ENCODE measurements at regions not wholly inside any gene's neighbourhood (a gene's known extent, or its start where the extent isn't known, plus 50 kb on each side); places are given as distances from the start of the nearest gene placed in this dataset.
"Not testable (repeated sequence)": the region's sequence is repeated elsewhere in the genome, so short reads cannot be mapped to it uniquely, and the experiment has no call there.

DNA sequence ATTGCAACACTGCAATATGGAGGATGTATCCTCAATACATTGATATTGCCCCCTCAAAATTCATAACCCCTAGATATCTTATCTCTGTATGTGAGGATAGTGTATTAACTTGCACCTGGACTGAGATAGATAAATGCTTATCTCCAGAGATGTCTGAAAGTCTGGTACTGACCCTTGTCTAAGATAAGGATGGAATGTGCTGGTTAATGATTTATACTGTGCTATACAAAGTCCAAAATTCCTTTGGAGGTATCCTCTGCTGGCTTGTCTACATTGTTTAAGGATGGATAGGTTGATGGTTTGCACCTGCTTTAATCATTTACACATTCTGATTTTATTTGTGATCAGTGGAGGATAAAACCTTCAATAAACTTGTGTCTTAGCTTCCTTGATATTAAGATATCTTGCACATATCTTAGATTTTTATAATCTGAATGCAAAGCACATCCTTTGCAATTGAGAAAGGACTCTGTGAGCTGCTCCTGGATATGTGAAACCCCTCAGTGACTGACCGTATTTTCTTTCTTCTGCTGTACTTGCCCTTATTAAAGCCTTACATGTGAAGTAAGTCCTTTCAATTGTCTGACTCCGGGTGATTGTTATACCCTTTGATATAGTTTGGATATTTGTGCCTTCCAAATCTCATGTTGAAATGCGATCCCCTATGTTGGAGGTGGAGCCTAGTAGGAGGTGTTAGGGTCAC, 430.3 kb upstream of the MAOA start:
- no peak for DNase-seq (ENCODE audit: low spot score)

DNA sequence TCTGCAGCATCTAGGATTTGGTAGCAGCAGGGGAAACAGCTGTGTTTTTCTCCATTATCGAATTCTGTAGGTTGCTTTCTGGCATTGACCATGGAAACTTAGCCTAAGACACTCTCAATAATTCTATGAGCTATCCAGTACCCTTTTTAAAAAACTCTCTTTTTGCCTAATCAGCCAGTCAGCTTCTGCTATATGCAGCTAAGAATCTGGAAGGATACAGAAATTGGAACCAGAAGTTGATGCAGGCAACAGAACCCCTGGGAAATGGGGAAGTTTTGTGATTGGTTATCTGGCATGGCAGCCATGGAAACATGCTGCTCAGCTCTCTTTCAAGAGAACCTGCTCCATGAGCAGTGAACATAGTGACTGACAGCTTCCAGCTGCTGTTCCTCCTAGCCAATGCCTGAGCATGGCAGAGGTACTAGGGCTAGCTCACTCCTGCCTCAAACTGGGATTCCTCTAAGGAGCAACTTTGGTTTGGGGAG, 417.6 kb upstream of the MAOA start:
- DNase-seq (ENCODE audit: low spot score): no peak

DNA sequence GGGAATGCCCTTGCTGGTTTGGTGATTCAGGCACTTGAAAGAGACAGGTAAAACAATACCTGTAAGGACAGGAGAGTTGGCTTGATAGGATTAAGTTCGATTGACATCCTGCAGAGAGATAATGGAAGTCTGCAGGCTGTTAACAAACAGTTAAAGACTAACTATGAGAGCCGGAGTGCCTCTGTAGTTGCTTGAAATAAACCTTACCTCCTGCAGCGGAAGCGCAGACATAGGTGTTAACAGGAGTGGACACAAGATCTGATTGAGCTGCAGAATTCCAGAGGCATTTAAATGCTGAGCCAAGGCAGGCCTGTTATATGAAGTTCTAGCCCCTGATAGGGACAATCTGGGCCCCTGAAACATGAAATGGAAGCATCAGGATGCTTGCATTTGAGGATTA, 416.7 kb upstream of the MAOA start:
- no peak for DNase-seq (ENCODE audit: low spot score)

DNA sequence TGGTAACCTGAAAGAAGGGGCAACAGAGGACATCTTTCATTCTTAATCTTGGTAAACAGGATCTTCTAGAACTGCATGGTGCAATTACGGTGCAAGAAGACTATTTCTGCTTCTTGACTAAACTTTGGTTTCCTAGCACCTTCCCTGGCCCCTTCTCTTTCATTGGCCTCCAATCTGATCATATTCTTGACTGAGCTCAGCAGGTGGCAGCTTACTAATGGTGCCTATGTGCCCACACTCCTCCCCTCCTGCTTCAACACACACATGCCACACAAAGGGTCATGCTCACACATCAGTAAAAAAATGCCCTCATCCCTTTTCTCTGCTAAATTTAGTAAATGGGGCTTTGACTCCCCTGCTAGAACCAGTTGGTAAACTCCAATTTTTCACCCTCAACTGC, 400.5 kb upstream of the MAOA start:
- DNase-seq (ENCODE audit: low spot score): no peak

DNA sequence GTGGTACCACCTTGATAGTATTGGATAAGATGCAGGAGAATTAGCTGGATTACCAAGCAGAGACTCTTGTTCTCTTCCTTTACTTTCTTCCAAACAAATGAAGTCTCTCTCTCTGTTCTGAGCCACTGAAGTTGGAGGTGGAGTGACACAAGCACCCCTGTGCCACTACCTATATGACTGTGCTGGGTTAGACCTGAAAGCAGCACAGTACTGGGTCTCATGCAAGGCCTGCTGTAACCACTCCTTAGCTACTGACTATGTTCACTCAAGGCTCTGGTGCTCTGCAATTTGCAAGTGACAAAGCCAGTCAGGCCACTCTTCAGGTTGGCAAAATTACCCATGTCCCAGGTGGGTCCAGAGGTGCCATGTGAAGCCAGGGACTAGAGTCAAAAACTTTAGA, 389.6 kb upstream of the MAOA start:
- DNase-seq (ENCODE audit: low spot score): no peak

DNA sequence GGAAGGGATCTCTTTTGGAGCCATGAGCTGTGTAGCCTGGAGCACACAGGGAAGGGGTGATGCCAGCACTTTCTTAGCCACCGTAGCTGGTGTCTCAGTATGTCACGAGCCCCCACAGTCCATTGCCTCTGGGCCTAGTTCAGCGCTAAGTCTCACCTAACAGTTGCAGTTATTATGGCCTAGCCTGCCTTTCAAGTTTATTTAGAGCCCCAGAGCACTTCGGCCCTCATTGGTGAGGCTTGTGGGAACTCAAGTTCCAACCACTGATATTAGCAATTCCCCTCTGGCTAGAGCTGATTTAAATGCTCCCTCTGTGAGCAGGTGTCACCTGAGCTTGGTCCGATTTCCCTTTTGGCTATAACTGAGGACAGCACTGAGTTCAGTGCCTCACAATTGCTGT, 388.4 kb upstream of the MAOA start:
- DNase-seq (ENCODE audit: low spot score): no peak

GRCh38 chrX:43269201-43269600, 386.9 kb upstream of the MAOA start:
- DNase-seq (ENCODE audit: low spot score): no peak

- DNase-seq (ENCODE audit: low spot score): no peak
These were observed 378.2 kb upstream of the MAOA start for GRCh38 chrX:43277879-43278278.

DNA sequence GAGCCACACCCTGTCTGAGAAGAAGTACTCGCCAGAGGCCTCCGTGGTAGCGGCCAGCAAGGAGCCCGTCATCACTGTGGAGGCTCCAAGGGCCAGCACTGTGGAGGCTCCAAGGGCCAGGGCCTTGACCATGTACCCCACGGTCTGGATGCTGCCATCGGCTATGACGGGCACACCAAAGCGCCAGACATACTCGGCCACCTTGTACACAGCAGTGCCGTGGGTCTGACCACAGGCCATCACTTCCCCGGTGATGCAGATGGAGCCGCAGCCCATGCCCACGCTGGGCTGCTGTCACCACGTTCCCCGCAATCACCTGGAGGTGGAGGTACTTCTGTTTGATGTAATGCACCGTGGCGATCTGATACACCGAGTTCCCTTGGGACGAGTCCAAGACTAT, 377.7 kb upstream of the MAOA start:
- DNase-seq (ENCODE audit: low spot score): no peak

GRCh38 chrX:43279341-43279808, 376.7 kb upstream of the MAOA start:
- DNase-seq (ENCODE audit: low spot score): no peak

DNA sequence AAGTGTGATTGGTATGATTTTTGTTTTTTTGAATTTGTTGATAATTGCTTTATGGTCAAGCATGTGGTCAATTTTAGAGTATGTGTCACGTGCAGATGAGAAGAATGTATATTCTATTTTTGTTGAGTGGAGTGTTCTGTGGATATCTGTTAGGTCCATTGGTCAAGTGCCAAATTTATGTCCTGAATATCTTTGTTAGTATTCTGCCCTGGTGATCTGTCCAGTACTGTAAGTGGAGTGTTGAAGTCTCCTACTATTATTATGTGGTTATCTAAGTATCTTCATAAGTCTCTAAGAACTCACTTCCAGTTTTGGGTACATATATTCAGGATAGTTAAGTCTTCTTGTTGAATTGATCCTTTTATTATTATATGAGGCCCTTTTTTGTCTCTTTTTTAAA, 372.9 kb upstream of the MAOA start:
- no peak for DNase-seq (ENCODE audit: low spot score)

DNA sequence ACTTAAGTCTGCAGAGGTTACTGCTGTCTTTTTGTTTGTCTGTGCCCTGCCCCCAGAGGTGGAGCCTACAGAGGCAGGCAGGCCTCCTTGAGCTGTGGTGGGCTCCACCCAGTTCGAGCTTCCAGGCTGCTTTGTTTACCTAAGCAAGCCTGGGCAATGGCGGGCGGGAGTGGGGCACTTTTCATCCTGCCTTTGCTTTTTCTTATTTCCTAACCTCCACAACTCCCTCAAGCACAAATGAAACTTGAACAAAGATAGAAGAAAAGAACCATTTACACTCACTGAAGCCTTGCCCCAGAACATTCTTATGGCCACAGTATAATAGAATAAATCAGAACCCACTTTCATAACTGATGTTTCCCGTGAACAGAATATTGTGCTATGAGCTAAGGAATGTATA, 344.5 kb upstream of the MAOA start:
- not testable (repeated sequence) for DNase-seq (ENCODE audit: low spot score)

DNA sequence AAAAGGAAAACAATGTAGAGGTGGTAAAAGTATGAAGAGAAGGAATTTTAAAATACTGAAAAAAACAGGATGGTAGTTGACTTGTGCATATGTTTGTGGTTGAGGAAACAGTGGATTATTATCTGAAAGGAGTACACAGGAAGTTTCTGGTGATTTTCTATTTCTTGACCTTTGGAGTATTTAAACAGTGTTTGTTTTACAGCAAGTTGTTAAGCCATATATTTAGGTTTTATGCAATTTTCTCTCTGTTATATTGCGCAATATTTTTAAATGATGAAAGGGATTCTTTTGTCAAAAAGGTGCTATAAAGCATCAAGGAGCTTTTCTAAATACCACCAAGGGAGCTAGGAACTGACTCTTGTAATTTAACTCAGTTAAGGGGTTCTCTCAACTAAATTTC, 343.1 kb upstream of the MAOA start:
- DNase-seq (ENCODE audit: low spot score): no peak

DNA sequence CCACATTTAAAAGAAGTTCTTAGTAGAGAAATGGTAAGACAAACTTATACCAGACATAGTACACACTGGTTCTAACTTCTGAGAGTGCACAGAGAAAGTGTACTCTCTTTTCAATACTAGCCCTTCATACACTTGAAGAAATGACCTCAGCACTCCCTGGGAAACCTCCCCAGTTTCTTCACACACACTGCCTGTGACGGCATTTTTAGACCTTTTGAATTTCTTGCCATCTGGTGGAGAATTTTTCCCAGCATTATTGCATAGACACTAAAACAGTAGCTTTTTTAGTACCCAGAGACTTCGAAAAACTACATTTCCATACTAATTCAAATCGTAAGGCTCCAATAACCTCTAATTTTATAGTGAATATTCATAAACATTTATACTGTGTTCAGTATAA, 341.6 kb upstream of the MAOA start:
- no peak for DNase-seq (ENCODE audit: low spot score)

DNA sequence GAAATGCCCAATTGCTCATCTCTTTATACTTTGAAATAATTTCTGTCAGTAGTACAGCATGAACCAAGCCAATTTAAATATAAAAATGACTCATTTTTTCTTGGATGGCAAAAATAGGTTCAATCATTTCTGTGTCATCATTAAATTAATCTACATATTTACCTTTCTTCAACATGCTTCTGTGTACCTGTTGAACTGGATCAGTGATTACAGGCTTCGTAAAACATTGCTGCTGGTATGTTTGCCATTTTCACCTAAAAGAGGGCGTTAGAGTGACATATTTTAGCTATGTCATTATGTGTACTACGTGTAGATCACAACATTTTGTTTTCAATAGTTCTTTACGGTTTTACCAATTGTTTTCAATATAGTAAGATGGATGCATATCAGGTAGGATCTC, 340.5 kb upstream of the MAOA start:
- DNase-seq (ENCODE audit: low spot score): no peak

DNA sequence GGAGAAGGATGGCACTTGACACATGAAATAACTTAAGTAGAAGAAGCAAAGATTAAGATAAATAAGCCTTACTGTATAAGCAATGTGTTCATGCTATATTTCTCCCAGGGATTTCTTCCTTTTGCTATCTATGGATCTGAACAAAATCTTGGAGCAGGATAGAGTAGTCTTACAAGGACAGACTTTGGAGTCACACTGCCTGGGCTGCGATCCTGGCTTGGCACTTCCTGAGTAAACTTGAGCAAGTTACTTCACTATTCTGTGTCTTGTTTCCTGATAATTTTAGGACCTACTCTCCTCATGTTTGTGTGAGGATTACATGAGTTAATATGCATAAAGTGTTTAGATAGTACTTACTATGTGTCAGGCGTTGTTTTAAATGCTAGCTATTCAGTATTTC, 340.0 kb upstream of the MAOA start:
- DNase-seq (ENCODE audit: low spot score): no peak

GRCh38 chrX:43317378-43317777, 338.7 kb upstream of the MAOA start:
- DNase-seq (ENCODE audit: low spot score): no peak

GRCh38 chrX:43328358-43328946, 327.6 kb upstream of the MAOA start:
- DNase-seq (ENCODE audit: low spot score): no peak

- no peak for DNase-seq (ENCODE audit: low spot score)
These were observed 322.6 kb upstream of the MAOA start for GRCh38 chrX:43333543-43333942.

DNA sequence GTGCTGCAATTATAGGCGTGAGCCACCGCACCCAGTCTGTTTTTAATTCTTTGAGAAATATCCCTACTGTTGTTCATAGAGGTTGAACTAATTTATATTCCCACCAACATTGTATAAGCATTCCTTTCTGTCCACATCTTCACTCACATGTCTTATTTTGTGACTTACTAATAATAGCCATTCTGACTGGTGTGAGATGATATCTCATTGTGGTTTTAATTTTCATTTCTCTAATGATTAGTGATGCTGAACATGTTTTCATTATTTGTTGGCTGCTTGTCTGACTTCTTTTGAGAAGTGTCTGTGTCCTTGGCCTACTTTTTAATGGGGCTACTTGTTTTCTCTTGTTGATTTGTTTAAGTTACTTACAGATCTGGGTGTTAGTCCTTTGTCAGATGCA, 310.9 kb upstream of the MAOA start:
- DNase-seq (ENCODE audit: low spot score): no peak

- peak; percentile 17 for DNase-seq (ENCODE audit: low spot score)
These were observed 306.7 kb upstream of the MAOA start for GRCh38 chrX:43349363-43349762.

DNA sequence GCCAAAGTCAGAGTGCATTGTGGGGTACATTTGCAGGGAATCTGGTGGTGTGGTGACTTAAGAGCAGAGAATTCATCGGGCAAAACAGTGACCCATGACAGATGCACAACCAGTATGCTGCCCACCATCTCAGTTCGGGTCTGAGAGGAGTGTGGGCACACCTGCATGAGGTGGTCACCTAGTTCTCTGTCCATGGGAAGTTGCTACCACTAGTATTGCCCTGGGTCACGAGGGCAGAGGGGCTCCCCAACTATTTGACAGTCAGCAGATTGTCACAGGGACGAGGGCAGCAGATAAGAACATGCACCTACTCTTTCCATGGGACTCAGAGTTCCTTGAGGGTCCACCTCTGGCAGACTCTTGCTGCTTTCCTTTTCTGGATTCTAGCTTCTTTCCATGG, 305.2 kb upstream of the MAOA start:
- no peak for DNase-seq (ENCODE audit: low spot score)

GRCh38 chrX:43357741-43358140, 298.4 kb upstream of the MAOA start:
- DNase-seq (ENCODE audit: low spot score): no peak

GRCh38 chrX:43373032-43373431, 283.1 kb upstream of the MAOA start:
- no peak for DNase-seq (ENCODE audit: low spot score)

Measured in SW480 (cell line).